Endothelial cell of umbilical vein (primary cell): ENCODE measurements at regions not wholly inside any gene's neighbourhood (a gene's known extent, or its start where the extent isn't known, plus 50 kb on each side); places are given as distances from the start of the nearest gene placed in this dataset.

Source experiments
- BruUV-seq: library from RNA; stranded (reverse); fragments of 400-500 nt; replicated peaks from 2 replicates; lab custom pipeline; 2021; lab: Mats Ljungman, UMichigan
- CTCF ChIA-PET: fragments of 300-600, 350-600 bp; sonication (Branson Sonifier 250); formaldehyde crosslinking; loops from one replicate; lab custom pipeline; 2021; ENCODE audit warnings: antibody characterized with exemption, inconsistent platforms; lab: Charles Lee
- POLR2A ChIA-PET: fragments of 300-600, 350-600 bp; sonication (Branson Sonifier 250); formaldehyde crosslinking; loops from one replicate; lab custom pipeline; 2021; ENCODE audit warnings: antibody characterized with exemption, inconsistent platforms; lab: Charles Lee
- DNase-seq: peaks from one replicate; pipeline ENCODE4 v3.0.0-alpha.2; 2011; ENCODE audit warnings: low read depth, low spot score
- FAIRE-seq: peaks from 2 replicates; lab custom pipeline; 2011; peaks lifted over from hg19 to GRCh38; lab: Jason Lieb, UNC
- H2AFZ ChIP-seq: 2 replicates; pipeline ENCODE4 v1.6.0; 2012; ENCODE audit warnings: low read depth, low read length, control low read depth, inconsistent platforms
- H3K27ac ChIP-seq: 2 replicates; pipeline ENCODE4 v1.5.1; 2011; ENCODE audit warnings: low read depth, mild to moderate bottlenecking, control low read depth, low read length, moderate library complexity; ENCODE audit not compliant: insufficient read depth
- H3K27me3 ChIP-seq, 2 experiments: 2 replicates each; pipeline versions ENCODE4 v1.6.0 to v1.6.1; 2011; ENCODE audit warnings: low read length in 2 of 2, mixed read lengths in 1 of 2; ENCODE audit not compliant: control insufficient read depth in 2 of 2, insufficient read depth in 2 of 2
- H3K36me3 ChIP-seq, 2 experiments: 2 replicates in 1 of 2; 3 replicates in 1 of 2; pipeline ENCODE4 v1.5.1; 2011; ENCODE audit warnings: low read length in 2 of 2, mild to moderate bottlenecking in 1 of 2, moderate library complexity in 1 of 2; ENCODE audit not compliant: control insufficient read depth in 2 of 2, insufficient read depth in 2 of 2; ENCODE audit errors: extremely low read depth in 1 of 2
- H3K4me1 ChIP-seq: 3 replicates; pipeline ENCODE4 v1.5.1; 2011; ENCODE audit warnings: mild to moderate bottlenecking, low read length; ENCODE audit not compliant: control insufficient read depth, insufficient read depth; ENCODE audit errors: extremely low read depth
- H3K4me2 ChIP-seq: 2 replicates; pipeline ENCODE4 v1.6.1; 2011; ENCODE audit warnings: low read length, control low read depth, mixed read lengths; ENCODE audit not compliant: insufficient read depth
- H3K4me3 ChIP-seq, 3 experiments: fragments of 200-600 bp in 1 of 3; sonication (generic), shearing (Covaris generic) in 1 of 3; replicated peaks in 1 of 3; 2 replicates each; pipeline ENCODE4 v1.5.1; 2011 to 2016; ENCODE audit warnings: control low read depth in 3 of 3, low read length in 3 of 3, mild to moderate bottlenecking in 2 of 3, inconsistent platforms in 1 of 3, low read depth in 1 of 3, moderate library complexity in 1 of 3; ENCODE audit not compliant: insufficient read depth in 1 of 3
- H3K79me2 ChIP-seq: 2 replicates; pipeline ENCODE4 v1.6.0; 2012; ENCODE audit warnings: low read length, inconsistent platforms; ENCODE audit not compliant: control insufficient read depth, insufficient read depth
- H3K9ac ChIP-seq: replicated peaks from 2 replicates; pipeline ENCODE3; 2011; ENCODE audit warnings: low read length, control low read depth; ENCODE audit not compliant: insufficient read depth; ENCODE audit errors: extremely low read depth
- H3K9me1 ChIP-seq: replicated peaks from 3 replicates; pipeline ENCODE4 v1.6.0; 2011; ENCODE audit warnings: mild to moderate bottlenecking, low read length; ENCODE audit not compliant: control insufficient read depth, insufficient read depth; ENCODE audit errors: extremely low read depth
- H3K9me3 ChIP-seq: replicated peaks from 2 replicates; pipeline ENCODE4 v1.5.1; 2012; ENCODE audit warnings: low read length, inconsistent platforms; ENCODE audit not compliant: control insufficient read depth, insufficient read depth
- H4K20me1 ChIP-seq: replicated peaks from 2 replicates; pipeline ENCODE3; 2011; ENCODE audit warnings: mild to moderate bottlenecking, low read length; ENCODE audit not compliant: control insufficient read depth, insufficient read depth; ENCODE audit errors: extremely low read depth
- EZH2 ChIP-seq: IDR thresholded peaks from 2 replicates; pipeline ENCODE4 v1.6.1; 2012; ENCODE audit warnings: borderline replicate concordance, low read depth, mild to moderate bottlenecking, moderate library complexity, low read length, inconsistent platforms; ENCODE audit not compliant: severe bottlenecking
- FOS ChIP-seq: IDR thresholded peaks from 2 replicates; pipeline ENCODE4 v1.6.1; 2011; ENCODE audit warnings: mild to moderate bottlenecking, low read length, moderate library complexity, borderline replicate concordance; ENCODE audit not compliant: insufficient read depth
- GATA2 ChIP-seq: IDR thresholded peaks from 2 replicates; pipeline ENCODE4 v1.7.0; 2011; ENCODE audit warnings: low read depth, mild to moderate bottlenecking, moderate library complexity, mixed read lengths, low read length; ENCODE audit not compliant: insufficient read length, insufficient read depth
- JUN ChIP-seq: IDR thresholded peaks from 2 replicates; pipeline ENCODE4 v1.6.1; 2011; ENCODE audit warnings: borderline replicate concordance, low read depth; ENCODE audit not compliant: insufficient read length, insufficient read depth
- MYC ChIP-seq: IDR thresholded peaks from one replicate; pipeline ENCODE4 v1.6.1; 2011; ENCODE audit warnings: mild to moderate bottlenecking, low read depth, low read length
- POLR2A ChIP-seq: IDR thresholded peaks from 2 replicates; pipeline ENCODE4 v1.6.1; 2012; ENCODE audit warnings: low read depth, mild to moderate bottlenecking, control low read depth, low read length
- POLR2AphosphoS5 ChIP-seq: IDR thresholded peaks from 2 replicates; pipeline ENCODE4 v1.6.1; 2012; ENCODE audit warnings: low read depth, mild to moderate bottlenecking, control low read depth, low read length, moderate library complexity; ENCODE audit not compliant: insufficient read depth
- dilution Hi-C: fragments of 300-500 bp; cut with MboI; formaldehyde crosslinking; loops from one replicate; pipeline ENCODE4 v1.15.0; 2019; ENCODE audit warnings: low sequenced_read_pairs; ENCODE audit not compliant: extremely low pct_ligation_motif_present
- intact Hi-C: fragments of 100-400 bp; cut with micrococcal nuclease; formaldehyde crosslinking; loops from one replicate; pipeline ENCODE4 v1.10.0; 2022
- TF ChIP-seq, protein P1 (sequence below): IDR thresholded peaks from 2 replicates; pipeline ENCODE4 v1.6.1; 2011; ENCODE audit not compliant: insufficient read depth, insufficient read length
- TF ChIP-seq, protein P2 (sequence below), 2 donors: IDR thresholded peaks; 1 replicate in 1 of 2; 2 replicates in 1 of 2; pipeline ENCODE4 v1.5.1; 2011; ENCODE audit warnings: low read length in 2 of 2, mild to moderate bottlenecking in 2 of 2, moderate library complexity in 2 of 2, control low read depth in 1 of 2, inconsistent platforms in 1 of 2, low read depth in 1 of 2; ENCODE audit not compliant: insufficient read depth in 1 of 2; ENCODE audit errors: extremely low read depth in 1 of 2

DNA sequence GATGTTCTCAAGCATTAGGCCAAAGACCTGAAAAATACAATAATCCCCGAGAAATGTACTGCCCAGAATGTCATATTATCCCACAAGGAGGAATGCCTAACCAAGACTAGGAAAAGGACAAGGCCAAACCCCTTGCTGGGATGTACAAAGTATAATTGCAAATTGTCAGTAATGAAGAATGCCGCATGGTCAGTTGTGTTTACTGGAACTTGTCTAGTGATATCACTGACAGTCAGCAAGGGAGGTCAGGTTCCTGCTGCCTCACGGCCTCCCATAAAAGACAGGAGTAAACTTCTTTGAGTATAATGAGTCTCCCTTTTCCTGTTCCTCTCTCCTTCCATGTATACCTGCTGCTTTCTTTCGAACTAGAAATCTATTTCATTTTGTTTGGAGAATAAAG, 222.8 kb downstream of the RHOU start:
- no peaks in the 10 kb centered on the region for H4K20me1 ChIP-seq
- H3K27me3 ChIP-seq, result no peaks in the 10 kb centered on the region
- POLR2A ChIA-PET, result no interaction called here
- H3K9ac ChIP-seq, result no peak overlapping the region
- no peak overlapping the region for H3K4me3 ChIP-seq
- dilution Hi-C loops (no loop called here), intact Hi-C loops (no loop called here)
- CTCF ChIA-PET, result no interaction called here
- H3K4me1 ChIP-seq, result no peaks in the 10 kb centered on the region
- no peaks in the 10 kb centered on the region for H3K9me1 ChIP-seq
- H2AFZ ChIP-seq, result no peak overlapping the region
- no TSS peak for BruUV-seq
- DNase-seq, result no peak
- no peaks in the 10 kb centered on the region for H3K36me3 ChIP-seq
- FAIRE-seq, result no peak
- no peak overlapping the region for H3K27ac ChIP-seq
- no peaks in the 10 kb centered on the region for H3K79me2 ChIP-seq
- TF ChIP-seq GATA2 (no peak), FOS (no peak), POLR2AphosphoS5 (no peak), JUN (no peak)
- TF ChIP-seq, protein P1, sequence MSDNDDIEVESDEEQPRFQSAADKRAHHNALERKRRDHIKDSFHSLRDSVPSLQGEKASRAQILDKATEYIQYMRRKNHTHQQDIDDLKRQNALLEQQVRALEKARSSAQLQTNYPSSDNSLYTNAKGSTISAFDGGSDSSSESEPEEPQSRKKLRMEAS, result no peak
- H3K4me2 ChIP-seq, result no peak overlapping the region
- H3K9me3 ChIP-seq, result no peaks in the 10 kb centered on the region

DNA sequence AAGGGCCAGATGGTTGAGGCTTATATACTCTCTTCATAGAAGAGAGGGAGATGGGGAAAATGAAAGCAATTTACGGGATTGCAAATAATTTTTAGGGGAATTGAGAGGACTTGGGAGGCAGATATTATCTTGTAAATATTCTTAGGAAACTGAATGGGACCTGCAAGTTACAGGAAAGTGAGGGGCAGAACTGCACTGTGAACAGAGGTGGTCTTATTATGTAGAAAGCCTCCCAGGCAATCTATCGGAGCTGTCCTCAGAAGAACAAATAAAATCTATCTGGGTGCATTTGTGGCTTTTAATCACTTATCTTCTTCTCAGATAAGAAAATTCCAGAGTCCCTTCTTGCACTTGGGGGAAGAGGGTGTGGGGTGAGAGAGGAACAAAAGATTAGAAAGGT, 223.5 kb downstream of the RHOU start:
- Histone ChIP-seq H3K36me3 (no peaks in the 10 kb centered on the region), H2AFZ (no peak overlapping the region), H3K9me1 (no peaks in the 10 kb centered on the region), H4K20me1 (no peaks in the 10 kb centered on the region), H3K27me3 (no peaks in the 10 kb centered on the region), H3K9ac (no peak overlapping the region), H3K79me2 (no peaks in the 10 kb centered on the region), H3K27ac (no peak overlapping the region), H3K4me1 (no peaks in the 10 kb centered on the region), H3K4me3 (no peak overlapping the region), H3K4me2 (no peak overlapping the region), H3K9me3 (no peaks in the 10 kb centered on the region)
- DNase-seq, result no peak
- TF ChIP-seq FOS, result no peak
- TF ChIP-seq, protein P1, result no peak
- no peak for TF ChIP-seq MYC
- no peak for TF ChIP-seq POLR2A
- no peak for TF ChIP-seq EZH2
- no peak for TF ChIP-seq POLR2AphosphoS5
- TF ChIP-seq, protein P2, sequence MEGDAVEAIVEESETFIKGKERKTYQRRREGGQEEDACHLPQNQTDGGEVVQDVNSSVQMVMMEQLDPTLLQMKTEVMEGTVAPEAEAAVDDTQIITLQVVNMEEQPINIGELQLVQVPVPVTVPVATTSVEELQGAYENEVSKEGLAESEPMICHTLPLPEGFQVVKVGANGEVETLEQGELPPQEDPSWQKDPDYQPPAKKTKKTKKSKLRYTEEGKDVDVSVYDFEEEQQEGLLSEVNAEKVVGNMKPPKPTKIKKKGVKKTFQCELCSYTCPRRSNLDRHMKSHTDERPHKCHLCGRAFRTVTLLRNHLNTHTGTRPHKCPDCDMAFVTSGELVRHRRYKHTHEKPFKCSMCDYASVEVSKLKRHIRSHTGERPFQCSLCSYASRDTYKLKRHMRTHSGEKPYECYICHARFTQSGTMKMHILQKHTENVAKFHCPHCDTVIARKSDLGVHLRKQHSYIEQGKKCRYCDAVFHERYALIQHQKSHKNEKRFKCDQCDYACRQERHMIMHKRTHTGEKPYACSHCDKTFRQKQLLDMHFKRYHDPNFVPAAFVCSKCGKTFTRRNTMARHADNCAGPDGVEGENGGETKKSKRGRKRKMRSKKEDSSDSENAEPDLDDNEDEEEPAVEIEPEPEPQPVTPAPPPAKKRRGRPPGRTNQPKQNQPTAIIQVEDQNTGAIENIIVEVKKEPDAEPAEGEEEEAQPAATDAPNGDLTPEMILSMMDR (IDR thresholded peaks at IDR 0.05; ENCODE audit: extremely low read depth in 1 of 2, insufficient read depth in 1 of 2, low read depth in 1 of 2, low read length in 2 of 2), result no peak
- no peak for TF ChIP-seq JUN
- no peak for TF ChIP-seq GATA2
- ChIA-PET POLR2A (no interaction called here), CTCF (no interaction called here)
- dilution Hi-C loops (no loop called here), intact Hi-C loops (no loop called here)
- FAIRE-seq, result no peak
- no TSS peak for BruUV-seq
